NCI-H748 (cell line): ENCODE measurements at regions not wholly inside any gene's neighbourhood (a gene's known extent, or its start where the extent isn't known, plus 50 kb on each side); places are given as distances from the start of the nearest gene placed in this dataset.

ENCODE experiments used
- DNase-seq: peaks from one replicate; lab custom pipeline; 2025; ENCODE audit not compliant: unreplicated experiment; lab: John Stamatoyannopoulos, UW

GRCh38 chr19:56946159-56946558 lies 105.6 kb upstream of the PEG3 start:
- peak; percentile 39 for DNase-seq

GRCh38 chr19:56947206-56947605 lies 106.7 kb upstream of the PEG3 start:
- DNase-seq = no peak

- DNase-seq = no peak
These were observed 109.1 kb upstream of the PEG3 start for GRCh38 chr19:56949626-56950025.

- DNase-seq = no peak
These were observed 111.1 kb upstream of the PEG3 start for GRCh38 chr19:56951672-56952071.

- DNase-seq = no peak
These were observed 112.9 kb upstream of the PEG3 start for GRCh38 chr19:56953470-56953869.

GRCh38 chr19:56955637-56956216 lies 115.2 kb upstream of the PEG3 start:
- DNase-seq = no peak

- DNase-seq = peak; percentile 39
These were observed 116.1 kb upstream of the PEG3 start for GRCh38 chr19:56956503-56957226.

- no peak for DNase-seq
These were observed 118.7 kb upstream of the PEG3 start for GRCh38 chr19:56959205-56959604.

GRCh38 chr19:56960959-56961543 lies 120.5 kb upstream of the PEG3 start:
- no peak for DNase-seq

- DNase-seq = no peak
These were observed 123.9 kb upstream of the PEG3 start for GRCh38 chr19:56964410-56964920.

- DNase-seq = peak; percentile 52
These were observed 125.7 kb upstream of the PEG3 start for GRCh38 chr19:56966225-56966696.

GRCh38 chr19:56966697-56967299 lies 126.3 kb upstream of the PEG3 start:
- DNase-seq = no peak

GRCh38 chr19:56969156-56969555 lies 128.6 kb upstream of the PEG3 start:
- no peak for DNase-seq

GRCh38 chr19:56969759-56970178 lies 129.2 kb upstream of the PEG3 start:
- no peak for DNase-seq

GRCh38 chr19:56971230-56971629 lies 130.7 kb upstream of the PEG3 start:
- DNase-seq = no peak

GRCh38 chr19:56972291-56972841 lies 131.8 kb upstream of the PEG3 start:
- no peak for DNase-seq

GRCh38 chr19:56973713-56974555 lies 133.4 kb upstream of the PEG3 start:
- DNase-seq = peak; percentile 86

GRCh38 chr19:56974556-56975207 lies 134.2 kb upstream of the PEG3 start:
- DNase-seq = no peak

GRCh38 chr19:56976300-56976699 lies 135.8 kb upstream of the PEG3 start:
- no peak for DNase-seq
